ENCODE measurements at regions not wholly inside any gene's neighbourhood (a gene's known extent, or its start where the extent isn't known, plus 50 kb on each side); places are given as distances from the start of the nearest gene placed in this dataset.
A peak's percentile ranks its signal among the peaks of the same experiment; 100 is the strongest.

- TF ChIP-seq CTCF (IDR thresholded peaks at IDR 0.05) (peak; percentile 43 to 83 (median 71)), POLR2A (IDR thresholded peaks at IDR 0.05) (no peak)
These were observed 524.2 kb upstream of the DAB2 start for GRCh38 chr5:39948867-39949468.

Data from heart left ventricle (tissue), 13 donors.